Tibial artery (tissue), 4 donors: ENCODE measurements at regions not wholly inside any gene's neighbourhood (a gene's known extent, or its start where the extent isn't known, plus 50 kb on each side); places are given as distances from the start of the nearest gene placed in this dataset.

Experiments used
- DNase-seq, 2 donors: peaks; one replicate each; pipeline ENCODE4 v3.0.0-alpha.2; 2019
- H3K27ac ChIP-seq, 2 donors: fragments of 200-600 bp; sonication (generic) in 1 of 2; 1 replicate in 1 of 2; 2 replicates in 1 of 2; pipeline ENCODE4 v1.5.1; 2018 to 2019; ENCODE audit warnings: mild to moderate bottlenecking in 1 of 2
- H3K27me3 ChIP-seq, 2 donors: fragments of 200-600 bp; sonication (generic) in 1 of 2; one replicate each; pipeline versions ENCODE4 v1.5.1 to v1.6.0; 2016 to 2019
- H3K36me3 ChIP-seq, 3 donors: fragments of 200-600 bp; sonication (generic) in 2 of 3; one replicate each; pipeline ENCODE4 v1.5.1; 2016 to 2019; ENCODE audit warnings: mild to moderate bottlenecking in 2 of 3
- H3K4me1 ChIP-seq, 4 donors: fragments of 200-600 bp; sonication (generic) in 2 of 4; 1 replicate in 3 of 4; 2 replicates in 1 of 4; pipeline ENCODE4 v1.5.1; 2016 to 2019
- H3K4me3 ChIP-seq, 2 donors: fragments of 200-600 bp; sonication (generic) in 1 of 2; 1 replicate in 1 of 2; 2 replicates in 1 of 2; pipeline ENCODE4 v1.5.1; 2018 to 2019; ENCODE audit warnings: mild to moderate bottlenecking in 2 of 2
- H3K9me3 ChIP-seq, 3 donors: fragments of 200-600 bp; sonication (generic) in 1 of 3; one replicate each; pipeline ENCODE4 v1.5.1; 2016 to 2019
- CTCF ChIP-seq, 2 experiments: fragments of 200-600 bp in 1 of 2; fragments of 450-650 bp in 1 of 2; IDR thresholded peaks; one replicate each; pipeline ENCODE4 v1.5.1; 2017 to 2019; ENCODE audit warnings: antibody characterized with exemption in 2 of 2, mild to moderate bottlenecking in 1 of 2, moderate library complexity in 1 of 2
- intact Hi-C: fragments of 100-400 bp; cut with DNase I; formaldehyde crosslinking; loops from one replicate; pipeline ENCODE4 v1.15.0; 2023; ENCODE audit warnings: low total_unique reads

- no peak overlapping the region for H3K4me3 ChIP-seq
- intact Hi-C loops = no loop called here
- H3K9me3 ChIP-seq = peaks cover 0 to 8% (median 0%) of the 10 kb centered on the region in 3 donors
- H3K27me3 ChIP-seq = no peaks in the 10 kb centered on the region
- H3K27ac ChIP-seq = peak overlapping the region; percentile 70 to 73
- H3K4me1 ChIP-seq = peaks cover 5 to 60% (median 37%) of the 10 kb centered on the region in 4 donors
- no peak for DNase-seq
- no peak for TF ChIP-seq CTCF (IDR thresholded peaks at IDR 0.05)
- H3K36me3 ChIP-seq = no peaks in the 10 kb centered on the region
These were observed 50.0 kb upstream of the ABL1 start for GRCh38 chr9:130785053-130785452.
